OCI-LY7 (cell line): ENCODE measurements at regions not wholly inside any gene's neighbourhood (a gene's known extent, or its start where the extent isn't known, plus 50 kb on each side); places are given as distances from the start of the nearest gene placed in this dataset.
"Not testable (repeated sequence)": the region's sequence is repeated elsewhere in the genome, so short reads cannot be mapped to it uniquely, and the experiment has no call there.

Source experiments
- BruUV-seq: library from RNA; stranded (reverse); fragments of 400-500 nt; replicated peaks from 2 replicates; lab custom pipeline; 2021; lab: Mats Ljungman, UMichigan
- CTCF ChIA-PET: fragments of 300-600 bp; sonication (Branson Sonifier 250); formaldehyde crosslinking; loops from one replicate; lab custom pipeline; 2022; ENCODE audit warnings: antibody characterized with exemption; ENCODE audit not compliant: unreplicated experiment; lab: Charles Lee
- POLR2A ChIA-PET: fragments of 300-600 bp; sonication (Branson Sonifier 250); formaldehyde crosslinking; loops from one replicate; lab custom pipeline; 2022; ENCODE audit warnings: antibody characterized with exemption; lab: Charles Lee
- DNase-seq: peaks from one replicate; pipeline ENCODE4 v3.0.0-alpha.2; 2015; ENCODE audit warnings: low spot score
- H2AFZ ChIP-seq: fragments of 200-600 bp; sonication (generic), shearing (Covaris generic); 2 replicates; pipeline ENCODE4 v1.6.1; 2014; ENCODE audit warnings: mild to moderate bottlenecking, antibody characterized with exemption, low read length, moderate library complexity
- H3K27ac ChIP-seq: fragments of 200-600 bp; sonication (generic); 2 replicates; pipeline ENCODE4 v1.5.1; 2014; ENCODE audit warnings: mixed run types, low read depth, mild to moderate bottlenecking, moderate library complexity, low read length, inconsistent platforms; ENCODE audit not compliant: poor library complexity, severe bottlenecking
- H3K36me3 ChIP-seq: fragments of 200-600 bp; sonication (generic); 2 replicates; pipeline ENCODE4 v1.6.1; 2014; ENCODE audit warnings: mild to moderate bottlenecking, antibody characterized with exemption, low read length, moderate library complexity, mixed read lengths; ENCODE audit not compliant: insufficient read depth
- H3K4me1 ChIP-seq: fragments of 200-600 bp; sonication (generic); 2 replicates; pipeline ENCODE4 v1.5.1; 2014; ENCODE audit warnings: mild to moderate bottlenecking, low read length; ENCODE audit not compliant: insufficient read depth, poor library complexity, severe bottlenecking
- H3K4me2 ChIP-seq: fragments of 200-600 bp; sonication (generic); 2 replicates; pipeline ENCODE4 v1.6.1; 2014; ENCODE audit warnings: mild to moderate bottlenecking, low read length
- H3K4me3 ChIP-seq: fragments of 200-600 bp; sonication (generic); 2 replicates; pipeline ENCODE4 v1.5.1; 2014; ENCODE audit warnings: mild to moderate bottlenecking, low read depth, low read length; ENCODE audit not compliant: poor library complexity, severe bottlenecking
- H3K79me2 ChIP-seq: fragments of 200-600 bp; sonication (generic); 2 replicates; pipeline ENCODE4 v1.6.1; 2016; ENCODE audit warnings: low read depth, mild to moderate bottlenecking, low read length, moderate library complexity, mixed read lengths; ENCODE audit not compliant: insufficient read depth
- H3K9me2 ChIP-seq: fragments of 200-600 bp; sonication (generic); 2 replicates; pipeline ENCODE4 v1.6.1; 2016; ENCODE audit warnings: mild to moderate bottlenecking, low read length, mixed read lengths; ENCODE audit not compliant: insufficient read depth
- H3K9me3 ChIP-seq: fragments of 200-600 bp; sonication (generic); 2 replicates; pipeline ENCODE4 v1.6.1; 2014; ENCODE audit warnings: mild to moderate bottlenecking, mixed run types, low read length, mixed read lengths
- H4K20me1 ChIP-seq: fragments of 200-600 bp; sonication (generic); 2 replicates; pipeline ENCODE4 v1.6.1; 2014; ENCODE audit warnings: mild to moderate bottlenecking, antibody characterized with exemption, low read length, moderate library complexity, mixed read lengths; ENCODE audit not compliant: insufficient read depth
- EZH2phosphoT487 ChIP-seq: fragments of 200-600 bp; sonication (generic); IDR thresholded peaks from 2 replicates; pipeline ENCODE4 v1.6.1; 2018; ENCODE audit warnings: low read depth, borderline replicate concordance, mild to moderate bottlenecking, mixed run types, antibody characterized with exemption, low read length, moderate library complexity, mixed read lengths
- intact Hi-C: fragments of 100-400 bp; cut with micrococcal nuclease; formaldehyde crosslinking; loops from one replicate; pipeline ENCODE4 v1.10.0; 2022; ENCODE audit not compliant: unreplicated experiment
- TF ChIP-seq, protein P1 (sequence below): fragments of 200-600 bp; sonication (generic); conservative IDR thresholded peaks from 2 replicates; pipeline ENCODE4 v1.5.1; 2014; ENCODE audit warnings: mild to moderate bottlenecking, antibody characterized with exemption, low read length, moderate library complexity, mixed read lengths

DNA sequence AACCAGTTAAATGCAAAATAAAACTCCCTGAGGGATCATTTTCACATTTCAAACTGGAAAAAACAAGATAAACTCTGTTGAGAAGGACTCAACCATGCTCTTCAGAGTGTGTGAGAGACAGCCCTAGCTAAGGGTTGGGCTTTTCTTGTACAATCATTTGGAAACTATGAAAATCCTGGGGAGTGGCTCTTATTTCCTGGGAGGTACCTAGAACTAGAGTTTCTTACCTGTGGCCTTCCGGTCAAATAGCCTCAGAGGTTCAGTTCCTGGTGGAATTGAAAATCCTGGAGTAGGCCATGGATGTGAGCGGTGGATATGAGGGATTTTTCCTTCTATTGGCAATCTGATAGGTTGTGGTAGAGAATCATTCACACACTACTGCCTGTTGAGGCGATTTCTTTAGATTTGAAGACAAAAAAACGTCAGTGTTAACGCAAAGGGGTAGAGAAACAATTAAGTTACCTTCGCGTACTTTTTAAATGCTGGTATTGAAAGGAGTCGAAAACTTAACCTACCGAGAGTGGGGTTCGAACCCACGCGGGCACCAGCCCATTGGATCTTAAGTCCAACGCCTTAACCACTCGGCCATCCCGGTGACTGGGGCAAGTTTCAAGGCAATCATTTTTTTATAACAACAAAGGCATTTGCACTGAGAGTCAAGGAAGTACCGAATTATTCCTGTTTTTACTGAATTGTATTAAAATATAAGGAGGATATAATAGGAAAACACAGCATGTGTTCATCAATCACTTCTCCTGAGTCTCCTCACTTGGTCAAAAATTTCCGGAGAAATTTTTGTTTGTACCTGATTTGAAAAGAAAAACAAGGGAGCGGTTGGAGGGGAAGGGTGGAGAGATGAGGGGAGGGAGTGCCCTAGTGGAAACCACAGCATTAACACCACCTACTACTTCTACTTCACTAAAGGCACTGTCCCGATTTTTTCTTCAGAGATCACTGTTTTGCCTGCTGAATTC lies 191.3 kb downstream of the OR2B2 start:
- Histone ChIP-seq H3K27ac (no peak overlapping the region), H3K4me1 (no peaks in the 10 kb centered on the region), H2AFZ (no peak overlapping the region), H4K20me1 (no peaks in the 10 kb centered on the region), H3K4me2 (no peak overlapping the region), H3K4me3 (no peak overlapping the region), H3K79me2 (no peaks in the 10 kb centered on the region), H3K9me2 (no peaks in the 10 kb centered on the region), H3K36me3 (no peaks in the 10 kb centered on the region), H3K9me3 (no peaks in the 10 kb centered on the region)
- intact Hi-C loops: no loop called here
- no peak for DNase-seq
- TF ChIP-seq EZH2phosphoT487: no peak
- TF ChIP-seq, protein P1, sequence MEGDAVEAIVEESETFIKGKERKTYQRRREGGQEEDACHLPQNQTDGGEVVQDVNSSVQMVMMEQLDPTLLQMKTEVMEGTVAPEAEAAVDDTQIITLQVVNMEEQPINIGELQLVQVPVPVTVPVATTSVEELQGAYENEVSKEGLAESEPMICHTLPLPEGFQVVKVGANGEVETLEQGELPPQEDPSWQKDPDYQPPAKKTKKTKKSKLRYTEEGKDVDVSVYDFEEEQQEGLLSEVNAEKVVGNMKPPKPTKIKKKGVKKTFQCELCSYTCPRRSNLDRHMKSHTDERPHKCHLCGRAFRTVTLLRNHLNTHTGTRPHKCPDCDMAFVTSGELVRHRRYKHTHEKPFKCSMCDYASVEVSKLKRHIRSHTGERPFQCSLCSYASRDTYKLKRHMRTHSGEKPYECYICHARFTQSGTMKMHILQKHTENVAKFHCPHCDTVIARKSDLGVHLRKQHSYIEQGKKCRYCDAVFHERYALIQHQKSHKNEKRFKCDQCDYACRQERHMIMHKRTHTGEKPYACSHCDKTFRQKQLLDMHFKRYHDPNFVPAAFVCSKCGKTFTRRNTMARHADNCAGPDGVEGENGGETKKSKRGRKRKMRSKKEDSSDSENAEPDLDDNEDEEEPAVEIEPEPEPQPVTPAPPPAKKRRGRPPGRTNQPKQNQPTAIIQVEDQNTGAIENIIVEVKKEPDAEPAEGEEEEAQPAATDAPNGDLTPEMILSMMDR: no peak
- no TSS peak for BruUV-seq
- ChIA-PET CTCF (no interaction called here), POLR2A (interaction anchor here (0.6 to 0.7 kb wide), 2 partner anchors 67 to 223 kb away, joined by 3 to 4 read pairs; no protein-coding TSS in a partner anchor)

DNA sequence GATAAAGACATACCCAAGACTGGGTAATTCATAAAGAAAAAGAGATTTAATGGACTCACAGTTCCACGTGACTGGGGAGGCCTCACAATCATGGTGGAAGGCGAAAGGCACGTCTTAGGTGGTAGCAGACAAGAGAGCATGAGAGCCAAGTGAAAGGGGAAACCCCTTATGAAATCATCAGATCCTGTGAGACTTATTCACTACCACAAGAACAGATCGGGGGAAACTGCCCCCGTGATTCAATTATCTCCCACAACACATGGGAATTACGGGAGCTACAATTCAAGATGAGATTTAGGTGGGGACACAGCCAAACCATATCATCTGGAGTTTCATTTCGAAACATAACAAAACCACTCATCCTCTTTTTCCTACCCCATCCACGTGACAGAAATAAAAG lies 193.2 kb downstream of the OR2B2 start:
- CTCF ChIA-PET, H3K9me2 ChIP-seq, H4K20me1 ChIP-seq, H3K79me2 ChIP-seq, POLR2A ChIA-PET, H3K27ac ChIP-seq, H3K36me3 ChIP-seq, intact Hi-C loops, H3K4me3 ChIP-seq, DNase-seq, H3K4me2 ChIP-seq, BruUV-seq, H3K4me1 ChIP-seq, H2AFZ ChIP-seq, H3K9me3 ChIP-seq: not testable (repeated sequence)

DNA sequence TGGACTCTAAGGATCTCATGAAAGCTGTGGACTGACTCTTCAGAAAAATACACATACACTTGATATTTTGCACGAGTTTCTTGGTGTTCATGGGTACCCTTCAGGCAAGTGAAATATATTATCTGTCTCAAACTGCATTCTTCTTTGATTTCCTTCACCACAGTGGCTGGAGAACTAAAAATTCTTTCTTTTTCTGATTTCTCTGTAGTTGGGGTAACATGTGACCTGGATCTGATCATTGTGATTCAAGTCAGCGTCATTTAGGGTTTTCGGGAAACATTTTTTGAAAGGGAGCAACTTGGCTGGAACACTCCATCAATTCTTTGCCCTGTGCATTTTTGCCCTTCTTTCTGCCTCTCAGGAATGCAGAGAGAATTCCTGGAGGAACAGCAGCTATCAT lies 205.8 kb downstream of the OR2B2 start:
- Histone ChIP-seq H3K36me3 (peaks cover 18% of the 10 kb centered on the region), H4K20me1 (no peaks in the 10 kb centered on the region), H3K79me2 (no peaks in the 10 kb centered on the region), H3K9me3 (no peaks in the 10 kb centered on the region), H2AFZ (no peak overlapping the region), H3K9me2 (no peaks in the 10 kb centered on the region), H3K4me1 (no peaks in the 10 kb centered on the region), H3K27ac (no peak overlapping the region), H3K4me3 (no peak overlapping the region), H3K4me2 (no peak overlapping the region)
- no peak for TF ChIP-seq EZH2phosphoT487
- TF ChIP-seq, protein P1: no peak
- intact Hi-C loops: no loop called here
- no peak for DNase-seq
- ChIA-PET POLR2A (no interaction called here), CTCF (no interaction called here)
- no TSS peak for BruUV-seq
